GM12875 (cell line): ENCODE measurements at regions not wholly inside any gene's neighbourhood (a gene's known extent, or its start where the extent isn't known, plus 50 kb on each side); places are given as distances from the start of the nearest gene placed in this dataset.
"Not testable (repeated sequence)": the region's sequence is repeated elsewhere in the genome, so short reads cannot be mapped to it uniquely, and the experiment has no call there.

Experiments
- H3K4me3 ChIP-seq: one replicate; pipeline ENCODE4 v1.5.1; 2011; ENCODE audit warnings: low read depth, low read length, control low read depth
- CTCF ChIP-seq: IDR thresholded peaks from 2 replicates; pipeline ENCODE4 v1.5.1; 2011; ENCODE audit warnings: low read depth, mild to moderate bottlenecking, control low read depth, inconsistent platforms, low read length, moderate library complexity, borderline replicate concordance; ENCODE audit not compliant: insufficient read depth

GRCh38 chr14:88961214-88961613 is 136.8 kb downstream of the TTC8 start:
- TF ChIP-seq CTCF: no peak
- H3K4me3 ChIP-seq: no peak overlapping the region

GRCh38 chr14:88962356-88962755 is 137.9 kb downstream of the TTC8 start:
- no peak for TF ChIP-seq CTCF
- H3K4me3 ChIP-seq: no peak overlapping the region

GRCh38 chr14:88967299-88967698 is 142.8 kb downstream of the TTC8 start:
- no peak overlapping the region for H3K4me3 ChIP-seq
- TF ChIP-seq CTCF: no peak

GRCh38 chr14:88975043-88975830 is 150.8 kb downstream of the TTC8 start:
- H3K4me3 ChIP-seq: no peak overlapping the region
- TF ChIP-seq CTCF: no peak

- no peak for TF ChIP-seq CTCF
- no peak overlapping the region for H3K4me3 ChIP-seq
Observed at GRCh38 chr14:88975926-88976325, 151.5 kb downstream of the TTC8 start.

- not testable (repeated sequence) for H3K4me3 ChIP-seq
Observed at GRCh38 chr14:88980907-88981306, 156.5 kb downstream of the TTC8 start.

GRCh38 chr14:88981948-88982347 is 157.5 kb downstream of the TTC8 start:
- no peak for TF ChIP-seq CTCF
- H3K4me3 ChIP-seq: no peak overlapping the region

GRCh38 chr14:88983755-88984154 is 159.3 kb downstream of the TTC8 start:
- no peak overlapping the region for H3K4me3 ChIP-seq
- no peak for TF ChIP-seq CTCF
